ENCODE measurements at regions not wholly inside any gene's neighbourhood (a gene's known extent, or its start where the extent isn't known, plus 50 kb on each side); places are given as distances from the start of the nearest gene placed in this dataset.

DNA sequence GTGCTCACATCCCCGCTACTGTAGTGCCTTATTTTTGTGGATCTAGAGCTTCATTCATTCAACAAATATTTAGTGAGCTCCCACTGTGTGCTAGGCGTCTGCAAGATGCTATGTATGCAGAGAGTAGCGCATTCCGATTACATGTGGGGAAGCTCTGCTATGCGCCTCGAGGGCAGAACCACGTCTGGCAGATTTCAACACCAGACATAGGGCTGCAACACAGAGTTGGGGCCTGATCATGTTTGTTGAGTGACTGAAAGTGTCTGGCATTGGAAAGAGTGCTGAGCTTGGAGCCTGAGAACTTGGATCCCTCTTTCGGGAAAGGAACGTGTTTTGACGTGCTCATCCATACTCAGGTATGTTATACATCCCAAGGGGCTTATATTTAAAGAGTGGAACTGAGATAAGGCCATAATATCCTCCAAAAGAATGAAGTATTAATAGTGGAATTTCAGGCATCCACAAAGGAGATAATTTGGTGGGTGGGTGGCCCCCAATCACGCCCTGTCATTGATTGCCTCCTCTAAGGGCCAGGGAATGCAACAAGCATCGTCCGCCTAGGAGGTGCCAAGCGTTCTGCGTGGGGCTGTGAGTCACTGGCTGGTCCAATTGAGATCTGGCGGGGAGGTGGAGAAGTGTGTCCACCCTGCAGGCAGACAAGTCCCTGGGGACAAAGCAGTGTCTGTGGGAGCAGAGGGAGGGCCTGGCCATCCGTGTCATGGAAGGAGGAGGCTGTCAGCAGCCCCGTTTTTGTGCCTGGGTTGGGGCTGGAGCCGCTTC, 62.8 kb upstream of the ZBTB40 start (continued):
- TF ChIP-seq PRMT3 (CRISPR knock-in tag; IDR thresholded peaks at IDR 0.05; ENCODE audit: borderline replicate concordance, low read depth) (no peak), FOXA1 (IDR thresholded peaks at IDR 0.05) (no peak), FOXA1 (CRISPR knock-in tag; IDR thresholded peaks at IDR 0.05) (no peak), ZNF432 (CRISPR knock-in tag; IDR thresholded peaks at IDR 0.05; ENCODE audit: borderline replicate concordance) (no peak)
- TF ChIP-seq, protein P1, sequence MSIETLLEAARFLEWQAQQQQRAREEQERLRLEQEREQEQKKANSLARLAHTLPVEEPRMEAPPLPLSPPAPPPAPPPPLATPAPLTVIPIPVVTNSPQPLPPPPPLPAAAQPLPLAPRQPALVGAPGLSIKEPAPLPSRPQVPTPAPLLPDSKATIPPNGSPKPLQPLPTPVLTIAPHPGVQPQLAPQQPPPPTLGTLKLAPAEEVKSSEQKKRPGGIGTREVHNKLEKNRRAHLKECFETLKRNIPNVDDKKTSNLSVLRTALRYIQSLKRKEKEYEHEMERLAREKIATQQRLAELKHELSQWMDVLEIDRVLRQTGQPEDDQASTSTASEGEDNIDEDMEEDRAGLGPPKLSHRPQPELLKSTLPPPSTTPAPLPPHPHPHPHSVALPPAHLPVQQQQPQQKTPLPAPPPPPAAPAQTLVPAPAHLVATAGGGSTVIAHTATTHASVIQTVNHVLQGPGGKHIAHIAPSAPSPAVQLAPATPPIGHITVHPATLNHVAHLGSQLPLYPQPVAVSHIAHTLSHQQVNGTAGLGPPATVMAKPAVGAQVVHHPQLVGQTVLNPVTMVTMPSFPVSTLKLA (IDR thresholded peaks at IDR 0.05): no peak
- TF ChIP-seq, protein P2, sequence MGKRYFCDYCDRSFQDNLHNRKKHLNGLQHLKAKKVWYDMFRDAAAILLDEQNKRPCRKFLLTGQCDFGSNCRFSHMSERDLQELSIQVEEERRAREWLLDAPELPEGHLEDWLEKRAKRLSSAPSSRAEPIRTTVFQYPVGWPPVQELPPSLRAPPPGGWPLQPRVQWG (CRISPR knock-in tag; IDR thresholded peaks at IDR 0.05; ENCODE audit: borderline replicate concordance, low read depth): no peak

DNA sequence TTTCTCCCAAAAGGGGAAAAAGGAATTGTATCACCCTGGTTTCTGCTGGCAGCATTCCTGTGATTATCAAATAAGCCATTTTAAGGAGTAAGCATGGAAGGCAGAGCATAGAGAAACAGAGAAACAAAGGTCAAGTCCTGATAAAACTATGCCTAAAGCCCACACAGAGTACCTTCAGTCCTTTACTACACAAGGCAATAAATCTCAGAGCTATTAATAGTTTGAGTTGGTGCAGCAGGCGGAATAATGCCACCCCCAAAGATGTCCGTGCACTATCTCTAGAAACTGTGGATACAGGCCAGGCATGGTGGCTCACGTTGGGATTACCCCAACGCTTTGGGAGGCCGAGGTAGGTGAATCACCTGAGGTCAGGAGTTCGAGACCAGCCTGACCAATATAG, 58.1 kb upstream of the ZBTB40 start:
- H4K20me1 ChIP-seq (ENCODE audit: insufficient read depth, low read length): no peaks in the 10 kb centered on the region
- DNase-seq (ENCODE audit: low spot score) (no peak), ATAC-seq (no peak), FAIRE-seq (no peak)
- H3K9ac ChIP-seq (ENCODE audit: insufficient read depth, low read depth, low read length): no peak overlapping the region
- peaks cover 3 to 55% of the 10 kb centered on the region in 2 experiments; a peak in 4 of 5 replicates for H3K27me3 ChIP-seq (ENCODE audit: control insufficient read depth in 1 of 2, insufficient read depth in 2 of 2, low read length in 2 of 2)
- H2AFZ ChIP-seq (ENCODE audit: low read length): no peak overlapping the region
- H3K4me2 ChIP-seq (ENCODE audit: low read depth, low read length): no peak overlapping the region
- H3K79me2 ChIP-seq (ENCODE audit: insufficient read depth, low read length): no peaks in the 10 kb centered on the region
- no peak overlapping the region for H3K4me3 ChIP-seq (replicated peaks in 1 of 3; ENCODE audit: insufficient read depth in 1 of 3, low read depth in 2 of 3, low read length in 3 of 3)
- CTCF ChIA-PET (ENCODE audit: low intra/inter-chr PET ratio, low total read pairs): no interaction called here
- H3K9me3 ChIP-seq (ENCODE audit: low read length): no peaks in the 10 kb centered on the region
- POLR2A ChIA-PET: no interaction called here
- H3K4me1 ChIP-seq (ENCODE audit: insufficient read depth, low read length): no peaks in the 10 kb centered on the region
- in situ Hi-C loops (cut with HindIII; ENCODE audit: extremely low pct_ligation_motif_present, low pct_unique_long_range_greater_than_20kb) (no loop called here), intact Hi-C loops (cut with micrococcal nuclease; ENCODE audit: unreplicated experiment) (no loop called here)
- 0% methylated on average over 4 of the region's 6 CpGs for WGBS (ENCODE audit: low lambda C conversion rate)
- no peak overlapping the region for H3K27ac ChIP-seq (ENCODE audit: extremely low read length, insufficient read depth, low read length)
- no TSS peak for BruUV-seq (replicated peaks)
- H3K36me3 ChIP-seq (replicated peaks in 1 of 2; ENCODE audit: control insufficient read depth in 1 of 2, insufficient read depth in 2 of 2, low read length in 2 of 2): no peaks in the 10 kb centered on the region
- TF ChIP-seq ZNF629 (CRISPR knock-in tag; conservative IDR thresholded peaks at IDR 0.05): no peak
- TF ChIP-seq, protein P3, sequence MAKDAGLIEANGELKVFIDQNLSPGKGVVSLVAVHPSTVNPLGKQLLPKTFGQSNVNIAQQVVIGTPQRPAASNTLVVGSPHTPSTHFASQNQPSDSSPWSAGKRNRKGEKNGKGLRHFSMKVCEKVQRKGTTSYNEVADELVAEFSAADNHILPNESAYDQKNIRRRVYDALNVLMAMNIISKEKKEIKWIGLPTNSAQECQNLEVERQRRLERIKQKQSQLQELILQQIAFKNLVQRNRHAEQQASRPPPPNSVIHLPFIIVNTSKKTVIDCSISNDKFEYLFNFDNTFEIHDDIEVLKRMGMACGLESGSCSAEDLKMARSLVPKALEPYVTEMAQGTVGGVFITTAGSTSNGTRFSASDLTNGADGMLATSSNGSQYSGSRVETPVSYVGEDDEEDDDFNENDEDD (CRISPR knock-in tag; IDR thresholded peaks at IDR 0.05; ENCODE audit: borderline replicate concordance): no peak
- no peak for TF ChIP-seq KDM2A (CRISPR knock-in tag; IDR thresholded peaks at IDR 0.05; ENCODE audit: borderline replicate concordance, low read depth)
- no peak for TF ChIP-seq ZNF432 (CRISPR knock-in tag; IDR thresholded peaks at IDR 0.05; ENCODE audit: borderline replicate concordance)
- no peak for TF ChIP-seq PAWR (CRISPR knock-in tag; IDR thresholded peaks at IDR 0.05; ENCODE audit: borderline replicate concordance)
- TF ChIP-seq, protein P4, sequence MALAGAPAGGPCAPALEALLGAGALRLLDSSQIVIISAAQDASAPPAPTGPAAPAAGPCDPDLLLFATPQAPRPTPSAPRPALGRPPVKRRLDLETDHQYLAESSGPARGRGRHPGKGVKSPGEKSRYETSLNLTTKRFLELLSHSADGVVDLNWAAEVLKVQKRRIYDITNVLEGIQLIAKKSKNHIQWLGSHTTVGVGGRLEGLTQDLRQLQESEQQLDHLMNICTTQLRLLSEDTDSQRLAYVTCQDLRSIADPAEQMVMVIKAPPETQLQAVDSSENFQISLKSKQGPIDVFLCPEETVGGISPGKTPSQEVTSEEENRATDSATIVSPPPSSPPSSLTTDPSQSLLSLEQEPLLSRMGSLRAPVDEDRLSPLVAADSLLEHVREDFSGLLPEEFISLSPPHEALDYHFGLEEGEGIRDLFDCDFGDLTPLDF (CRISPR knock-in tag; IDR thresholded peaks at IDR 0.05): no peak
- TF ChIP-seq ZNF124 (CRISPR knock-in tag; IDR thresholded peaks at IDR 0.05): no peak
- TF ChIP-seq NFE2 (CRISPR knock-in tag; IDR thresholded peaks at IDR 0.05): no peak
- TF ChIP-seq ZNF615 (CRISPR knock-in tag; IDR thresholded peaks at IDR 0.05; ENCODE audit: borderline replicate concordance): no peak
- TF ChIP-seq, protein P5, sequence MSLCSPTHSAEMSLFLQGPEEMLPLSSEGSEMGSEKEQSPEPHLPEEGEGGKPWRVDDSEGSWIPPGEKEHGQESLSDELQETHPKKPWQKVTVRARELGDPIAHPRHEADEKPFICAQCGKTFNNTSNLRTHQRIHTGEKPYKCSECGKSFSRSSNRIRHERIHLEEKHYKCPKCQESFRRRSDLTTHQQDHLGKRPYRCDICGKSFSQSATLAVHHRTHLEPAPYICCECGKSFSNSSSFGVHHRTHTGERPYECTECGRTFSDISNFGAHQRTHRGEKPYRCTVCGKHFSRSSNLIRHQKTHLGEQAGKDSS (CRISPR knock-in tag; IDR thresholded peaks at IDR 0.05; ENCODE audit: borderline replicate concordance, low read depth): no peak
- no peak for TF ChIP-seq TAF15 (IDR thresholded peaks at IDR 0.05; ENCODE audit: low read depth, low read length, poor library complexity, severe bottlenecking)
- TF ChIP-seq HMG20B (CRISPR knock-in tag; conservative IDR thresholded peaks at IDR 0.05): no peak
- no peak for TF ChIP-seq ADNP (CRISPR knock-in tag; IDR thresholded peaks at IDR 0.05)
- TF ChIP-seq KMT2A (CRISPR knock-in tag; IDR thresholded peaks at IDR 0.05): no peak

Measured in HepG2 (cell line).